HG02571 (cell line): ENCODE measurements at regions not wholly inside any gene's neighbourhood (a gene's known extent, or its start where the extent isn't known, plus 50 kb on each side); places are given as distances from the start of the nearest gene placed in this dataset.

Source experiments
- ATAC-seq: cut with Tn5 transposase; IDR thresholded peaks from one replicate; pipeline ENCODE4 v1.9.1; 2021; ENCODE audit warnings: mild to moderate bottlenecking, moderate library complexity; ENCODE audit not compliant: unreplicated experiment

DNA sequence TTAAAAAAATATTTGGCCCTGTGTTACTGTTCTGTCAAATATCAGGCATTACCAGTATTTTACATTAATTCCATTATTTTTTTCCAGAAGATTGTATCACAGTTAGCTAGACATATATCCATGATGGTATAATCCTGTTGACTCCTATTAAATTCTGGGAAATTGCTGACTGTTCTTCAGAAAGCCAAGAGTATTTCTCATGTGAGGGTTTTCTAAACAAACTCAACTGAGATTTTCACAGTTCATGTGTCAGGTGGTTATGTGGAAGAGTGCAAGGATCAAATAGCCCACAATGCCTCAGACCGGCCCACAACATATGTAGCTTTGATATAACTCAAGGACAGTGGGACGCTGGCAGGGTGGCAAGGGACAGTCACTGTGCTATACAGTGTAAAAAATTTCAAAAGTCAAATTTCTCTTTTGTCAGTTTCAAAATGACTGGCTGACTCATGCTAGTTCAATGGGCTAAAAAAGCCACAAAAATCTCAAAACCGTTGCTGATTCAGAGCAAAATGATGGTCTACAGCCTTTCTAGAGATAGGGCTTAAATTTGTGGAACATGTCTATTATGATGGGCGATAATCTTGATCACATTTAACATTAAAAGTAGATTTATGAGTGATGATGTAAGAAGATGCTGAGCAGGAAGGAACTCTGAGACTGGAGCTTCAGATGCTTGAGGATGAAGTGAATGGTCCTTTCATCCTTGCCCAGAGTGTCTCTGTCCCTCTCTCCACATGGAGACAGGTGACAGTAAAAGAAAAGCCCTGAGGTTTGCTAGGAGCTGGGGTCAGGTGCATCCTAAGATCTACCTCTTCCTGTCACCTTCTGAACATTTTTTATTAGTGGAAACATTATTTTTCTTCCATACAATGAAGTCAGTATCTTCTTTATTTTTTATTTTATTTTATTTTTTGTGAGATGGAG, 175.8 kb upstream of the PIEZO2 start:
- ATAC-seq = peak; percentile 86

DNA sequence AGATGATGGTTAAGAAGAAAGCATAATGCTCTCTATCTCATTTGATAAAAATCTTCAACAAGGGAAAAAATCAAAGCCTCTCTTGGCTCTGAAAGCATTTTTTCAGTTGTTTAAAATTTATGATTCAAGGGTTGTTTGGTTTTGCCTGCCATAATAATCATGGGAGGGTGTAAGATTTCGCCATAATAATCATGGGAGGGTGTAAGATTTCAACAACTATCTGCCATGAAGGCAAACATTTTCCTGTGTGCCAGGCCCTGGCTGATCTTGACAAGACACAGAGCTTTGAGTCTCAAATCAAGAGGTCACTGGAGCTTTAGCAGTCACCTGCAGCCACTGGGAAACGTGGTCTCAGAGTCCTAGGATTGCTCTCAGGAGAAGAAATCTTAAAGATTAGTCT, 175.1 kb upstream of the PIEZO2 start:
- ATAC-seq = no peak

DNA sequence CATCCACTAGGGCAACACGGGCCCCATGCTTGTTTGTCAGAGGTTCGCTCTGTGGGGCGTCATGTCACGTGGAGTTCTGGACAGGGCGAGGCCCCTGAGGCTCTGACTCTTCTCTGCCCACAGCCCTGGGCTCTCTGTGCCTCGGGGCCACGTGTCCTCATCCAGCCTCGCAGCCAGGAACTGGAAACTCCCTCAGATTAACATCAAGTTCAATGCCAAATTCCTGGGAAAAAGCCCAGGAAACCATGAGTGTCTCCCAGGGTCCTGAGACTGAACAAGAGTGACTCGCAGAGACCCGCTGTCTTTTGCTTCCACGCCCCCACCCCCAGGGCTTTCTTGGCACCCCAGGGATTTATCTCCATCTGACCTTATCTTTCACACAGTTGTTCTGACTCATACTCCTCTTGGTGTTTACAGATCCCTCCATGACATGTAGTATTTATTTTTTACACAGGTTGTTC, 174.0 kb upstream of the PIEZO2 start:
- ATAC-seq = no peak

DNA sequence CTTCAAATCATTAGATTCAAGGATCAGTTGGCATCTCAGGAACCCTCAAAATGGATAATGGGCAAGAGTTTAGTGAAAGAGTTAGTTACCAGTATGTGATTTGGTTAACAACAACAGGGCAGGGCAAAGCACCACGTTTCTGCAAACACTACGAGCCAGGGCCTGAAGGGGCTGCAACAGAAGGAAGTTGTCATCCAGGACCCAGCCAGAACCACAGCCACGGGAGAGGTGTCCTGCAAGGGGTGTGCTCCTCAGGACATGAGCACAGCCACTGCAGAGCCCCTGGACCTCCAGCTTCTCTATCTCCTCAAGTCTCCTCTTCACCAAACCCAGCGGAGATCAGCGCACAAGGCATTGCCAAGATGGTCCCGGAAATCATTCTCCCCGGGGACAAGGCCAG, 173.3 kb upstream of the PIEZO2 start:
- no peak for ATAC-seq

DNA sequence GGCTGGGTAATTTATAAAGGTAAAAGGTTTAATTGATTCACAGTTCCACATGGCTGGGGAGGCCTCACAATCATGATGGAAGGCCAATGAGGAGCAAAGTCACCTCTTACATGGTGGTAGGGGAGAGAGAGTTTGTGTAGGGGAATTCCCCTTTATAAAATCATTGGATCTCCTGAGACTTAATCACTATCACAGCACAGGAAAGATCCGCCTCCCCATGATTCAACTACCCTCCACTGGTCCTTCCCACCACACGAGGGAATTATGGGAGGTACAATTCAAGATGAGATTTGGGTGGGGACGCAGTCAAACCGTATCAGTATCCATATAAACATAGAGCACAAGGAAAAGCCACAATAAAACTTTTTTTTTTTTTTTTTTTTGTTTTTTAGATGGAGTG, 172.6 kb upstream of the PIEZO2 start:
- ATAC-seq = no peak

DNA sequence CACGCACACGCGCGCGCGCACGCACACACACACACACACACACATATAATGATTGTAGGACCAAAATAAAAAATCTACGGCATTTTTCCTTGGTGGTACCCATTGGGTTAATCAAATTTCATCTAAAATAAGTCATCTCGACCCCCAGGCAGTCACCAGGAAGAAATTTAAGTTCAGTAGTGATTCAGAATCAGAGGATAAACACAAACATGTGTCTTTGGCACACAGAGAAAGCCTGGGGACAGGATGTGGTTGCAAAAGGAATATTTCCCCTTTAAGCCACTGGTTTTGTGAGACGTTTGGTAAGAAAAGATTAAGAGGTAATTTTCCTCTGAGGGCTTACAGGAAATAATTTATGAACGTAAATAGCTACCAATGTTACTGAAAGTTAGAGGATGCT, 171.6 kb upstream of the PIEZO2 start:
- ATAC-seq = no peak

DNA sequence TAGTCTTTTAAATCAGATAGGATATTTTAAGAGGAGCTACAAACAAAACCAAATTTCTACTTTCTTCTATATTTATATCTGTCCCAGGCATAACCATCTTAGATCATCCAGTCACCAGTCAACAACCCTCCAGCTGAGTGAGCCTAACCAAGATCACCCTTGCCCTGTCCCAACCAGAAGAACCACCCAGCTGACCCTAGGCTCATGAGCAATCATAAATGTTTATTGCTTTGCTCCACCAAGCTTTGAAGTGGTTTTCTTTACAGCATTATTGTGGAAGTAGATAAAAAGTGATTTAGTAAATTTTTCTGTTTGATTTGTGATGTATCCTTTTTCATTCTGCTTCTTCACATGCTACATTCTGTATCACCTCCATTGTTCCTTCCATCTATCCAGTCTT, 167.2 kb upstream of the PIEZO2 start:
- no peak for ATAC-seq

DNA sequence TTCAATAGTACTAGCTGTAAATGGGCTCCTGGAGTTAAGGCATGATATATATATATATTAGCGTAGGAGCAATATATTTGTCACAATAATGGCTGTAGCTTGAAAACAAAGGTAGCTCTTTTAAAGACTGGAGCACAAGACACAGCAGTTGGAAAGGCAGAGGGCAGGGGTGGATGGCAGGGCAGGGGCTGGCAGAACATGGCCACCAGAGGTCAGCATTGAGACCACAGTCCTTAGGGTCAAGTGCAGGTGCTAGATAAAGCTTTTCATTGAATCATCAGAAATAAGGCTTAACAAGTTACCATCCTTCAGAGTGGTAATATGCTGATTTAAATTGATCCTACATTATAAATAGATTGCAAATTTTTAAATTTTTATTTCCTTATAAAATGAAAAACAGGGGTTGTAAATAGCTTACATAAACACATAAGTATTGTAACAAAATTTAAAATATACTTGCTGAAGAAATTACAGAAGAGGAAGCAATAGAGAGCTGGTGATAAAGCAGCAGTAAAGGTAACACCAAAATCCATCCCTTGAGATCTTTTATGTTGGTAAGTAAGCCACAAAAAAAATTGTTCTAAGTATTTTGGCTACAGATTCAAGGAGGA, 161.2 kb upstream of the PIEZO2 start:
- no peak for ATAC-seq

DNA sequence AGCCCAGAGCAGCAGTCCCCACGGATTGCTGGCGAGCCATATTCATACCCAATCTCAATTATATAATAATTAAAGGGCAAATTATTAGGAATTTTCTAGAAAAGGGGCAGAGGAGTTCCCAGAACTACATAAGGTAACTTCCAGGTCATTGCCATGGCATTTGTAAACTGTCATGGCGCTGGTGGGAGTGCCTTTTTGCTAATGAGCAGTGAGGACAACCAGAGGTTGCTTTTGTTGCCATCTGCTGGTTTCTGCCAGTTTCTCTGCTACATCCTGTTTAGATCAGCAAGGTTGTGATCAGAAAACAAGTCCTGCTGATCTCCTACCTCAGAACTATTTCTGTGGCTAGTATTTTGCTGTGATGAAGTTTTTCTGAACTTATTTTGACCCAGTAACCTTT, 159.8 kb upstream of the PIEZO2 start:
- ATAC-seq = no peak

DNA sequence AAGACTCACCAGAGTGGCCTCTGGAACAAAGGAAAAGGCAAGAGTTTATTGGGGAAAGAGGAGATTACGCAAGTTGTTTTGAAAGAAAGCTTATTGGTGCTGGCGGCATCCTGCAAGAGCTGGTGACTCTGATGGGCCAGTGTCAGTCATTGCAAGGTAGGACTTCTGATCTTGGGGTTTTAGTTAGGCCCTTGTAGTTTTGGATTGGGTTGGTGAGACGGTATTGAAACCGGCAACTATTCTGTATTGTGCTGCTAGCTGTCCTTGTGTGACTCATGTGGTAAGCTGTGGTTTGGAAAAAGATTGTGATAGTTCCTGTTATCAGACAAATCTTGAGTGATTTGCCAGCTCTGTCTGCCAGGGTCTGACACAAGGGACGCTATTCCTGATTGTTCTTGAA, 159.1 kb upstream of the PIEZO2 start:
- no peak for ATAC-seq

DNA sequence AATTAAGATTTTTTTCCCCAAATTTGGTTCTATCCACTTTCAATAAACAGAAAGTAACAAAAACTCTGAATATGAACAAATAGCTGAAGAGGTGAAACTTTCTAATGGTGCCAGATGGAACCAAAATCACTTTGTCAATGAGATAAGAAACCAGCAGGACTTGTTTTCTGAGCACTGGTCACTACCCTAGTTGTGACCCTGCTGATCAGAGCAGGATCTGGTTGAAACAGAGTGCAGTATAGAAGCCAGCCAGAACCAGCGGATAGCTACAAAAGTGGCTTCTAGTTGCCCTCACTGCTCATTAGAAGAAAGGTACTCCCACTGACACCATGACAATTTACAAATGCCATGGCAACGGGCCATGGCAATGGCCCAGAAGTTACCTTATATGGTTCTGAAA, 158.3 kb upstream of the PIEZO2 start:
- no peak for ATAC-seq

DNA sequence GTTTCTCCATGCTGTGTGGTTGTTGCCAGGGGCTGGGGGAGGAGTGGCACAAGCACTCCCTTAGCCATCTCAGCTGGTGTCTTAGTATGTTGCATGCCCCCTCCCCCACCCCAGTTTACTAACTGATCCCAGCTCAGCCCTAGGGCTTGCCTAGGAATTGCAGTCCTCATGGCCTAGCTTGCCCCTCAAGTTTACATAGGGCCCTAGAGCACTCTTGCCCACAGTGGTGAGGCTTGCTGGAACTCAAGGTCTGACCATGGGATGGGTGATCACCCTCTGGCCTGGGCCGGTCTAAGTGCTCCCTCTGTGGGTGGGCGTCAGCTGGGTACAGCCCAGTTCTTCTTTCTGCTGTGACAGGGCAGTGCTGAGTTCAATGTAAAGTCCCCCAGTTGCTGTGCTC, 156.1 kb upstream of the PIEZO2 start:
- no peak for ATAC-seq

DNA sequence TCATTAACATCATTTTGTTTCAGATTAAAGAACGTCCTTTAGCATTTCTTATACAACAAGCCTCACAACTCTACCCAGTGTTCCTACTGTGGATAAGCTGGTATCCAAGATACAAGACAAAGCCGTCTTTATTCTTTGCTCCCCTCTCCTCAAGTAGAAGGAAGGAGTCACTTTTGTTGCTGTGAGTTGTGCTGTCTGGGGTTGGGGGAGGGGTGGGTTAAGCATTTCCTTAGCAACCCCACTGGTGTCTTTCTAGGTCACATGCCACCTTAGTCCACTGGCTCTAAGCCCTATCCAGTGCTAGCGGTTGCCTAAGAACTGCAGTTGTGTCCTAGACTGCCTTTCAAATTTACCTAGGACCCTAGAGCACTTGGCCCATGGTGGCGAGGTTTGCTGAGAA, 155.6 kb upstream of the PIEZO2 start:
- no peak for ATAC-seq

DNA sequence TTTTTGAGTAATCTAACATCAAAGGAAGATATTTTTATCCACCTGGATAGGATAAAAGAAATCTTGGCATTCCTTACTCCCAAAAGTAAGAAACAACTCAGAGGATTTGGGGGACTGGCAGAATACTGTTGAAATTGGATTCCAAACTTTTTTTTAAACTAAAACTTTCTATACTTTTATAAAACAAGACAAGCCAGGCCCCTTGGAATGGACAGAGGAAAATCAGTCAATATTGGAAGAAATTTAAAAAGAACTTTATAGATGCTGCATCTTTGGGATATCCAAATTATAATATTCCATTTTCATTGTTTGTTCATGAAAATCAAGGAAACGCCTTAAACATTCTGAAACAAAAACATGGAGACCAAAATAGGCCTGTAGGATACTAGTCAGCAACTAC, 147.6 kb upstream of the PIEZO2 start:
- ATAC-seq = no peak

DNA sequence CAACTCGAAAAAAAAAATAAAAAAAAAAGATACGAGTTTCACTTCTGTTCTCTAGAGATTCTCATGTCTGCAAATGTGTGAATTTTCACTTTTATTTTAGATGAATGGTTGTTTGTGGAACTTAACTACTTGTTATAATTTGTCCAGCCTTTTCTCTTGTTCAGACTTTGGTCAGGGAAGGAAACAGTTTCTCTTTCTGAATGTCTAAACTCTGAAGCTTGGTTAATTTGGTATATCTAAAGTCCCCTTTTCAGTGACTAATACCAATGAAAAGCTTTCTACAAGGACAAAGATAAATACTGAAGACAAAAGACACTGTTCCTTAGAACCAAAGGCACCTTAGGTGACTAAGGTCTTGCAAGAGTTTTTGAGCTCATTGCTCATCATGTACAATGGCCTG, 144.4 kb upstream of the PIEZO2 start:
- no peak for ATAC-seq

DNA sequence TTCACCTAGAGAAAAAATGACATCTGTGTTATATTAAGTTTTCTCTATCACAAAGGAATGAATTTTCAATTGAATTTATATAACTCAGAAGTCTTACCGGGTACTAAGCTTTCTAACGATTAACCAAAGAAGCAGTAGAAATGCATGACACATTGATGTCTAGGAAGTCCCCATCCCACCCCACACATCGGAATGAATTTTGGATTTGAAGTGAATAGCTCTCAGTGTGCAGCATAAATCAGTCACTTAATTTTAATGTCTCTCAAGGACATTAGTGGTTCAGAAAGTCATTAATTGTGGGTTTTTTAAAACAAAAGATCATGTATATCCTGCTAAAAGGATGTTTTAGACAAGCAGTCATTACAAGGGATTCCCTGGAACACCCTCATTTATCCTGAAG, 141.4 kb upstream of the PIEZO2 start:
- no peak for ATAC-seq

DNA sequence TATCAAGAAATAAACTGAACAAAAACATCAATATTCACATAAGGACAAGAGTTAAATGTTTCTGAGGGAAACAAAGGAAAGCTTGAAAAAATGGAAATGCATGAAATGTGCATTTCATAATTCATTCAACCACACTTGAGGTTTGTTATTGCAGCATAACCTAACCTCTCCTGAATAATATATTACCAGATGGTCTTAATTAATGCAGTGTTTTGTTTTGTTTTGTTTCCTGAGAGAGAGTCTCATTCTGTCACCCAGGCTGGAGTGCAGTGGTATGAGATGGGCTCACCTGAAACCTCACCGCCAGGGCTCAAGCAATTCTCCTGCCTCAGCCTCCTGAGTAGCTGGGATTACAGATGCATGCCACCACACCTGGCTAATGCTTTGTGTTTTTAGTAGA, 139.9 kb upstream of the PIEZO2 start:
- ATAC-seq = no peak

DNA sequence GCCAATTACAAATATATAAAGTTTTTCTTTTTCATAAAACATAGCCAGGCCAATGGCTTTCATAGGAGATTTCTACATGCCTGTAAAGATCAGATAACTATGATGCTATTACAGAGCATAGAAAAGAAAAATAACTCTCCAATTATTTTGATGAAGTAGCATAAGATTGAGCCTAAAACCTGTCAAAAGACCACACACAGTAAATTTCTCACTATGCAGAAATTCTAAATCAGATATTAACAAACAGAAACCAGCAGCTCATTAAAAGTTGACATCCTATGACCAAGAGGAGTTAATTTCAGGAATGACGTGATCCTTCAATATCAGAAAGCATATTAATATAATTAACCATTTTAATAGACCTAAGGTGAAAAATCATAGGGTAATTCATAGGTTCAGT, 139.0 kb upstream of the PIEZO2 start:
- ATAC-seq = no peak

DNA sequence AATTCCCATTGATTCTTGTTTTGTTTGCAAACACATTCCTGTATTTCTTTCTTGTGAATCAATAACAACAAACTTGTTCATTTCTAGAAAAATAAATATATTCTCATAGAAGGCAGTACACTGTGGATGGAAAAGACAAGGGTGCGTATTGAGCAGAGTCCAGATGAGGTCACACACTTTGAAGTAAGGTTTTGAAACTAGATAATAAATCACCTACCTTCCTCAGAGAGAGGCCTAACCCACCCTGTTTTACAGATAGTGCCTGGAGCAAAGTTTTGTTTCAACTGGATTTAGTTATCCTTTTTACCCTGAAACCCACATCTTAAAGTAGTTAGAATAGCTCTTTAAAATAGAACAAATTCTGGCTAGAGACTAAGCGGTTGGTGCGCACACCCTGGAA, 137.1 kb upstream of the PIEZO2 start:
- no peak for ATAC-seq

DNA sequence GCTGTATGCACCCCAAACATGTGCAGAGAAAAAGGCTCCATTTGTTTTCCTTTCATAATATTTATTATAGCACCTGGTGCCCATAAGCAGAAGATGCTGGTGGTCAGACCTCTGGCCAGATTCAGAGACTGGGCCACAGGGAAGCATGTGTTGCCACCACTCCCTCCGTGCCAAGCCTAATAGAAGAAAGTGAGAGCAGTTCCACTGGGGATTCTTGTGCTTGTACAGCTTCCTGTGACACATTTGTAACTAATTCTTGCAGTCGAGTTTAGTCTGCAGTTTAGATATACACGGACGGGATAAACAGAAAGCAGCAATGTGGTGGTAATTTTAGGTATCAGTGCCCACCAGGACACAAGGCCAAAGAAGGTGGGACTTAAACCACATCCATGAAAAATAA, 135.4 kb upstream of the PIEZO2 start:
- ATAC-seq = no peak

DNA sequence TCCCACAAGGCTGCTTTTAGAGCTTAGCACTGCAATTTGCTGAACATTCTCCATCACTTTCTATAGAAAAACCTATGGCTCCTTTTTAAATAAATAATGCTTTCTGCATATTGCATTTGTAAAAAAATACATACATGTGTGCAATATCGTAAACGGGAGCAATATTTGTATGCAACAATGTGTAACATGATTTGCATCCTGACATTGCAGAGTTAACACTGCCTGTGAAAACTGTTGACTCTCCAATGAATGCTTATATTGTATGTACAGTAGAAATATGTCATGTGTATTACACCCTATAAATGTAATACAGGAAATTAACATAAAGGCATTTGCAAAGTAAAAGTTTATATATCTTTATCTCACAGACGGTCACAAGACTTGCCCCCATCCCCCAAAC, 135.0 kb upstream of the PIEZO2 start:
- ATAC-seq = no peak

DNA sequence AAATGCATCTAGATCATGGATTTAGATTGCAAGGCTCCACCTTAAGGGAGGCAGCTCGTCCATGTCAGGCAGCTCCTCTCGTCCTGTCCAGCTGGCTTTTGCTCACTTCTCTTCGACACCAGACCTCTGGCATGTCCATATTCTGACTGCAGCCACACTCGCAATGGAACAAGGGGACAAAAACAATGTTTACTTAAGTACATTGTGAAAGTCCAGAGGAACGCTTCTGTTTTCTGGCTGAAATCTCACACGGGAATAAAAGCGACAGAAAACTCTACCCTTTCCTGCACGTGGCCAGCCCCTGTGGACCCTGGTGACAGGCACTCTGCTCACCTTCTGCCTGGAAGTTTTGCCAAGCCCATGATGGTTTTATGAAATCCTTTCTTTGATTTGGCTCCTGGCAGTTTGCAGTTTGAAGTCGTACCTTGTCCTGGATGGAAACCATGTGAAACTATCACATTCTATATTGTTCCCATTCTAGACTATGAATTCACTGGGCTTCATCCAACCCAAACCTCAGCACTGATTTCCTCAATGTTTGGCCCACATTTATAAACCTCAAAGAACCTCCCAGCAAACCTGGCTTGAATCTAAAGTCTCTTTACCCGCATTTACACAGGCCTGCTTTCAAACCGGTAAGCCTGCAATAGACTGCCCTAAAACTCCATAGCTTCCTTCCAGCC, 134.3 kb upstream of the PIEZO2 start:
- no peak for ATAC-seq
